H1 (cell line): ENCODE measurements at regions not wholly inside any gene's neighbourhood (a gene's known extent, or its start where the extent isn't known, plus 50 kb on each side); places are given as distances from the start of the nearest gene placed in this dataset.

ENCODE experiments used
- CTCF ChIA-PET: fragments of 300-600 bp; sonication (Branson Sonifier 250); formaldehyde crosslinking; loops from one replicate; lab custom pipeline; 2021; ENCODE audit not compliant: partially characterized antibody; lab: Charles Lee
- POLR2A ChIA-PET: fragments of 300-600 bp; sonication (Branson Sonifier 250); formaldehyde crosslinking; loops from one replicate; lab custom pipeline; 2021; ENCODE audit warnings: inconsistent platforms; ENCODE audit not compliant: partially characterized antibody; lab: Charles Lee
- DNase-seq, 2 experiments: peaks; one replicate each; pipeline versions ENCODE4 v3.0.0 to v3.0.0-alpha.2; 2010 to 2022; ENCODE audit warnings: low spot score in 2 of 2, low read depth in 1 of 2, mixed read lengths in 1 of 2
- FAIRE-seq: peaks from 2 replicates; lab custom pipeline; 2011; peaks lifted over from hg19 to GRCh38; lab: Jason Lieb, UNC
- H2AFZ ChIP-seq: 2 replicates; pipeline ENCODE4 v1.8.1; 2012; ENCODE audit warnings: low read length, inconsistent platforms
- H2AK5ac ChIP-seq: 2 replicates; pipeline ENCODE4 v1.6.1; 2013; ENCODE audit warnings: low read depth, low read length
- H2BK120ac ChIP-seq: replicated peaks from 2 replicates; pipeline ENCODE3; 2013; ENCODE audit warnings: low read depth, low read length, inconsistent platforms
- H2BK12ac ChIP-seq: 2 replicates; pipeline ENCODE4 v1.6.1; 2013; ENCODE audit warnings: low read depth, low read length
- H2BK15ac ChIP-seq: 2 replicates; pipeline ENCODE4 v1.6.1; 2013; ENCODE audit warnings: low read length
- H2BK20ac ChIP-seq: 2 replicates; pipeline ENCODE4 v1.6.1; 2013; ENCODE audit warnings: low read length
- H2BK5ac ChIP-seq: 2 replicates; pipeline ENCODE4 v1.6.1; 2013; ENCODE audit warnings: low read depth, low read length
- H3K14ac ChIP-seq: 2 replicates; pipeline ENCODE4 v1.6.1; 2013; ENCODE audit warnings: inconsistent platforms; ENCODE audit not compliant: insufficient read length
- H3K18ac ChIP-seq: 2 replicates; pipeline ENCODE4 v1.6.1; 2013; ENCODE audit warnings: low read length; ENCODE audit errors: extremely low read depth
- H3K23ac ChIP-seq: 2 replicates; pipeline ENCODE4 v1.6.1; 2013; ENCODE audit warnings: inconsistent platforms; ENCODE audit not compliant: insufficient read length
- H3K23me2 ChIP-seq: 2 replicates; pipeline ENCODE4 v1.6.1; 2013; ENCODE audit warnings: low read depth, low read length
- H3K27ac ChIP-seq: 2 replicates; pipeline ENCODE4 v1.6.1; 2011; ENCODE audit warnings: low read depth, low read length, inconsistent platforms
- H3K27me3 ChIP-seq, 4 experiments: replicated peaks in 1 of 4; 1 replicate in 1 of 4; 2 replicates in 3 of 4; pipeline versions ENCODE4 v1.6.1 to v1.8.1; 2011 to 2013; ENCODE audit warnings: low read length in 3 of 4, mild to moderate bottlenecking in 3 of 4, inconsistent platforms in 2 of 4, mixed read lengths in 2 of 4, moderate library complexity in 1 of 4; ENCODE audit not compliant: control insufficient read depth in 3 of 4, insufficient read depth in 3 of 4; ENCODE audit errors: extremely low read depth in 1 of 4
- H3K36me3 ChIP-seq, 4 experiments: 2 replicates each; pipeline versions ENCODE4 v1.6.1 to v1.8.1; 2011 to 2013; ENCODE audit warnings: mild to moderate bottlenecking in 4 of 4, low read length in 3 of 4, moderate library complexity in 2 of 4, control low read depth in 1 of 4, inconsistent platforms in 1 of 4; ENCODE audit not compliant: insufficient read depth in 4 of 4, control insufficient read depth in 2 of 4
- H3K4ac ChIP-seq: replicated peaks from 2 replicates; pipeline ENCODE3; 2013; ENCODE audit warnings: low read length, low read depth, mixed read lengths, inconsistent platforms; ENCODE audit not compliant: insufficient read length
- H3K4me1 ChIP-seq, 4 experiments: replicated peaks in 1 of 4; 1 replicate in 1 of 4; 2 replicates in 3 of 4; pipeline versions ENCODE4 v1.6.1 to v1.8.1; 2011 to 2013; ENCODE audit warnings: low read length in 3 of 4, inconsistent platforms in 2 of 4, mixed read lengths in 1 of 4; ENCODE audit not compliant: insufficient read depth in 4 of 4, control insufficient read depth in 3 of 4
- H3K4me2 ChIP-seq, 2 experiments: 2 replicates each; pipeline versions ENCODE4 v1.6.1 to v1.8.1; 2011 to 2013; ENCODE audit warnings: low read depth in 2 of 2, low read length in 2 of 2, control low read depth in 1 of 2, inconsistent platforms in 1 of 2, mild to moderate bottlenecking in 1 of 2; ENCODE audit not compliant: insufficient read depth in 1 of 2
- H3K4me3 ChIP-seq, 4 experiments: fragments of 200-600, 300-600 bp in 1 of 4; sonication (generic), shearing (Covaris generic), sonication (Bioruptor Twin) in 1 of 4; 2 replicates each; pipeline versions ENCODE4 v1.5.1 to v1.8.1; 2011 to 2016; ENCODE audit warnings: low read length in 4 of 4, low read depth in 3 of 4, control low read depth in 2 of 4, inconsistent platforms in 2 of 4, mild to moderate bottlenecking in 2 of 4, mixed read lengths in 1 of 4, moderate library complexity in 1 of 4; ENCODE audit not compliant: insufficient read depth in 2 of 4; ENCODE audit errors: extremely low read depth in 1 of 4
- H3K56ac ChIP-seq: replicated peaks from 2 replicates; pipeline ENCODE3; 2013; ENCODE audit warnings: low read depth, mild to moderate bottlenecking, mixed read lengths, low read length, inconsistent platforms; ENCODE audit not compliant: insufficient read length
- H3K79me1 ChIP-seq: 2 replicates; pipeline ENCODE4 v1.6.1; 2013; ENCODE audit warnings: low read depth, low read length, control low read depth
- H3K79me2 ChIP-seq, 2 experiments: 2 replicates each; pipeline versions ENCODE4 v1.6.1 to v1.8.1; 2012 to 2013; ENCODE audit warnings: low read length in 2 of 2, mild to moderate bottlenecking in 2 of 2, inconsistent platforms in 1 of 2; ENCODE audit not compliant: insufficient read depth in 2 of 2, control insufficient read depth in 1 of 2
- H3K9ac ChIP-seq, 4 experiments: replicated peaks in 1 of 4; 1 replicate in 1 of 4; 2 replicates in 3 of 4; pipeline versions ENCODE4 v1.6.1 to v1.8.1; 2011 to 2013; ENCODE audit warnings: low read depth in 3 of 4, low read length in 3 of 4, control low read depth in 2 of 4, mild to moderate bottlenecking in 2 of 4, moderate library complexity in 2 of 4, inconsistent platforms in 1 of 4; ENCODE audit errors: extremely low read depth in 1 of 4
- H3K9me3 ChIP-seq, 2 experiments: 2 replicates each; pipeline versions ENCODE4 v1.6.1 to v1.8.1; 2012 to 2013; ENCODE audit warnings: mild to moderate bottlenecking in 2 of 2, moderate library complexity in 2 of 2, control low read depth in 1 of 2, inconsistent platforms in 1 of 2, low read depth in 1 of 2, low read length in 1 of 2, mixed read lengths in 1 of 2; ENCODE audit not compliant: insufficient read depth in 2 of 2
- H4K20me1 ChIP-seq, 2 experiments: replicated peaks in 1 of 2; 2 replicates each; pipeline versions ENCODE3 to v1.8.1; 2011 to 2013; ENCODE audit warnings: inconsistent platforms in 2 of 2, low read length in 2 of 2, mild to moderate bottlenecking in 1 of 2; ENCODE audit not compliant: insufficient read depth in 2 of 2, control insufficient read depth in 1 of 2
- H4K5ac ChIP-seq: 2 replicates; pipeline ENCODE4 v1.6.1; 2013; ENCODE audit warnings: low read length, low read depth, mixed read lengths, inconsistent platforms; ENCODE audit not compliant: insufficient read length
- H4K8ac ChIP-seq: 2 replicates; pipeline ENCODE4 v1.8.0; 2013; ENCODE audit warnings: mild to moderate bottlenecking, moderate library complexity, low read length, inconsistent platforms; ENCODE audit not compliant: insufficient read depth; ENCODE audit errors: extremely low read depth
- H4K91ac ChIP-seq: replicated peaks from 2 replicates; pipeline ENCODE3; 2013; ENCODE audit warnings: low read length, mixed read lengths, inconsistent platforms; ENCODE audit not compliant: insufficient read length
- CHD2 ChIP-seq: IDR thresholded peaks from 2 replicates; pipeline ENCODE4 v1.6.1; 2012; ENCODE audit warnings: low read length, improper control_type of control experiment
- EGR1 ChIP-seq: IDR thresholded peaks from 2 replicates; pipeline ENCODE4 v1.6.1; 2011; ENCODE audit warnings: low read depth, low read length, borderline replicate concordance
- RAD21 ChIP-seq, 2 experiments: IDR thresholded peaks in 1 of 2; conservative IDR thresholded peaks in 1 of 2; 2 replicates each; pipeline ENCODE4 v1.6.1; 2011; ENCODE audit warnings: low read depth in 2 of 2, low read length in 2 of 2, improper control_type of control experiment in 1 of 2, inconsistent platforms in 1 of 2, mild to moderate bottlenecking in 1 of 2, moderate library complexity in 1 of 2
- SAP30 ChIP-seq: fragments of 300-600 bp; sonication (generic); IDR thresholded peaks from 2 replicates; pipeline ENCODE4 v1.7.1; 2012; ENCODE audit warnings: low read length, moderate library complexity, mild to moderate bottlenecking, inconsistent platforms; ENCODE audit not compliant: insufficient read depth, insufficient replicate concordance
- SIN3A ChIP-seq, 2 experiments: IDR thresholded peaks in 1 of 2; conservative IDR thresholded peaks in 1 of 2; 2 replicates each; pipeline ENCODE4 v1.6.1; 2011 to 2012; ENCODE audit warnings: low read length in 2 of 2, improper control_type of control experiment in 1 of 2, low read depth in 1 of 2, mild to moderate bottlenecking in 1 of 2
- SIX5 ChIP-seq: IDR thresholded peaks from 2 replicates; pipeline ENCODE4 v1.6.1; 2011; ENCODE audit warnings: mild to moderate bottlenecking, low read depth, low read length
- SP4 ChIP-seq: IDR thresholded peaks from 2 replicates; pipeline ENCODE4 v1.6.1; 2012; ENCODE audit warnings: low read length, inconsistent platforms
- WGBS, 2 experiments: shearing (Covaris generic) in 1 of 2; methylation state at CpG; one replicate each; pipeline versions ENCODE4 v1.1.6 to v1.1.7; 2013 to 2015; ENCODE audit warnings: low lambda C conversion rate in 2 of 2, mixed read lengths in 2 of 2, inconsistent platforms in 1 of 2, low coverage in 1 of 2, missing lambda C conversion rate in 1 of 2; ENCODE audit not compliant: insufficient replicate concordance in 2 of 2, insufficient coverage in 1 of 2, insufficient read length in 1 of 2; ENCODE audit errors: extremely low coverage in 1 of 2, missing lambda C conversion rate in 1 of 2; 5-methylcytosine and 5-hydroxymethylcytosine counted together

DNA sequence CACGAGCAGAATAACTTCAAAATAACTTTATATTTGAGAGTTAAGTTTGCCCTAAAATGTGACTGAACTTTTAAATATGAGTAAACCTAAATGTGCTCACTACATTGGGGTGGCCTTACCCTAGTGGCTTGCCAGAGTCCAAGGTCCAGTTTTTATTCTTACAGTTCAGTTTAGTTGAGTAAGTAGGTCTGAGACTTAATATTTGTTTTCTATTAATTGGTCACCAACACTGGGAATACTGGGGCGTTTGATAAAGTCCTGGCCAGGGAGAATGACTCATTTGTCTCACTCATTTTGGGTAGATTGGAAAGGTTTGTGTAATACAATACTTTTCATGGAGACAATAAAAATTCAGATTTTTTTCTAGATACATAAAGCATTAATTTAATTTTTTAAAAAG is 127.8 kb upstream of the SPATA13 start:
- Histone ChIP-seq H2BK12ac (no peak overlapping the region), H3K9me3 (no peaks in the 10 kb centered on the region), H2BK120ac (no peak overlapping the region), H3K4me2 (no peak overlapping the region), H3K36me3 (no peaks in the 10 kb centered on the region), H3K9ac (no peak overlapping the region), H2BK15ac (no peak overlapping the region), H2AFZ (no peak overlapping the region), H3K18ac (no peak overlapping the region), H3K23ac (no peak overlapping the region), H3K4me1 (no peaks in the 10 kb centered on the region), H3K14ac (no peak overlapping the region), H3K27ac (no peak overlapping the region), H2AK5ac (no peak overlapping the region), H3K79me2 (no peaks in the 10 kb centered on the region), H2BK5ac (no peak overlapping the region), H4K8ac (no peak overlapping the region), H3K27me3 (no peaks in the 10 kb centered on the region), H4K20me1 (no peaks in the 10 kb centered on the region), H3K4ac (no peak overlapping the region), H3K4me3 (no peak overlapping the region), H2BK20ac (no peak overlapping the region), H4K5ac (no peak overlapping the region), H3K23me2 (no peaks in the 10 kb centered on the region), H3K79me1 (no peaks in the 10 kb centered on the region), H3K56ac (no peak overlapping the region), H4K91ac (no peak overlapping the region)
- ChIA-PET CTCF (interaction anchor here (1.3 kb wide), 1 partner anchor 196 kb away, joined by 3 read pairs; no protein-coding TSS in a partner anchor), POLR2A (no interaction called here)
- TF ChIP-seq SAP30 (no peak), RAD21 (IDR thresholded peaks at IDR 0.05 in 1 of 2, conservative IDR thresholded peaks at IDR 0.05 in 1 of 2; ENCODE audit: low read depth in 2 of 2, low read length in 2 of 2) (no peak), SIN3A (conservative IDR thresholded peaks at IDR 0.05 in 1 of 2, IDR thresholded peaks at IDR 0.05 in 1 of 2; ENCODE audit: low read depth in 1 of 2, low read length in 2 of 2) (no peak), CHD2 (no peak), SIX5 (no peak), SP4 (no peak), EGR1 (no peak)
- FAIRE-seq (no peak), DNase-seq (no peak)
- 90% methylated on average over 2 of the region's 2 CpGs; no CpG with 5 or more reads in 1 of the 2 experiments for WGBS, 2 experiments
